WERI-Rb-1 (cell line): ENCODE measurements at regions not wholly inside any gene's neighbourhood (a gene's known extent, or its start where the extent isn't known, plus 50 kb on each side); places are given as distances from the start of the nearest gene placed in this dataset.

Experiments used
- DNase-seq: peaks from one replicate; pipeline ENCODE4 v3.0.0-alpha.2; 2020
- H3K27ac ChIP-seq: fragments of 250-450 bp; sonication (Bioruptor Pico); 2 replicates; pipeline ENCODE4 v1.5.1; 2020; ENCODE audit warnings: mild to moderate bottlenecking, moderate library complexity
- H3K27me3 ChIP-seq: fragments of 250-450 bp; sonication (Bioruptor Pico); 2 replicates; pipeline ENCODE4 v1.5.1; 2021; ENCODE audit warnings: mild to moderate bottlenecking, low read depth, moderate library complexity; ENCODE audit not compliant: insufficient read depth, severe bottlenecking
- H3K36me3 ChIP-seq: fragments of 250-450 bp; sonication (Bioruptor Pico); 2 replicates; pipeline ENCODE4 v1.5.1; 2020; ENCODE audit warnings: mild to moderate bottlenecking, moderate library complexity
- H3K4me3 ChIP-seq: 2 replicates; pipeline ENCODE4 v1.5.1; 2011; ENCODE audit warnings: low read depth, mild to moderate bottlenecking, control low read depth, low read length
- H3K9me3 ChIP-seq: fragments of 250-450 bp; sonication (Bioruptor Pico); 2 replicates; pipeline ENCODE4 v1.5.1; 2021; ENCODE audit warnings: mild to moderate bottlenecking, moderate library complexity; ENCODE audit not compliant: severe bottlenecking
- TF ChIP-seq, protein P1 (sequence below): IDR thresholded peaks from 2 replicates; pipeline ENCODE4 v1.5.1; 2011; ENCODE audit warnings: low read depth, mild to moderate bottlenecking, control low read depth, inconsistent platforms, low read length

DNA sequence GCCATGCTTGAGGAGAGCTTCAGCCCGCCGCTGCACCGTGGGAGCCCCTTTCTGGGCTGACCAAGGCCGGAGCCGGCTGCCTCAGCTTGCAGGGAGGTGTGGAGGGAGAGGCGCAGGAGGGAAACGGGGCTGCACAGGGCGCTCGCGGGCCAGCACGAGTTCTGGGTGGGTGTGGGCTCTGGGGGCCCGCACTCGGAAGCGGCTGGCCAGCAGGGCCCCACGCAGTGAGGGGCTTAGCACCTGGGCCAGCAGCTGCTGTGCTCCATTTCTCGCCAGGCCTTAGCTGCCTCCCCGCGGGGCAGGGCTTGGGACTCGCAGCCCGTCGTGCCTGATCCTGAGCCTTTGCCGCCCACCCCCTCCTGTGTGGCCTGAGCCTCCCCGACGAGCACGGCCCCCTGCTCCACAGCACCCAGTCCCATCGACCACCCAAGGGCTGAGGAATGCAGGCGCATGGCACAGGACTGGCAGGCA lies 1554.0 kb downstream of the KCNT2 start:
- no peaks in the 10 kb centered on the region for H3K9me3 ChIP-seq
- DNase-seq = no peak
- no peaks in the 10 kb centered on the region for H3K36me3 ChIP-seq
- no peaks in the 10 kb centered on the region for H3K27me3 ChIP-seq
- TF ChIP-seq, protein P1, sequence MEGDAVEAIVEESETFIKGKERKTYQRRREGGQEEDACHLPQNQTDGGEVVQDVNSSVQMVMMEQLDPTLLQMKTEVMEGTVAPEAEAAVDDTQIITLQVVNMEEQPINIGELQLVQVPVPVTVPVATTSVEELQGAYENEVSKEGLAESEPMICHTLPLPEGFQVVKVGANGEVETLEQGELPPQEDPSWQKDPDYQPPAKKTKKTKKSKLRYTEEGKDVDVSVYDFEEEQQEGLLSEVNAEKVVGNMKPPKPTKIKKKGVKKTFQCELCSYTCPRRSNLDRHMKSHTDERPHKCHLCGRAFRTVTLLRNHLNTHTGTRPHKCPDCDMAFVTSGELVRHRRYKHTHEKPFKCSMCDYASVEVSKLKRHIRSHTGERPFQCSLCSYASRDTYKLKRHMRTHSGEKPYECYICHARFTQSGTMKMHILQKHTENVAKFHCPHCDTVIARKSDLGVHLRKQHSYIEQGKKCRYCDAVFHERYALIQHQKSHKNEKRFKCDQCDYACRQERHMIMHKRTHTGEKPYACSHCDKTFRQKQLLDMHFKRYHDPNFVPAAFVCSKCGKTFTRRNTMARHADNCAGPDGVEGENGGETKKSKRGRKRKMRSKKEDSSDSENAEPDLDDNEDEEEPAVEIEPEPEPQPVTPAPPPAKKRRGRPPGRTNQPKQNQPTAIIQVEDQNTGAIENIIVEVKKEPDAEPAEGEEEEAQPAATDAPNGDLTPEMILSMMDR = no peak
- no peak overlapping the region for H3K27ac ChIP-seq
- H3K4me3 ChIP-seq = no peak overlapping the region

DNA sequence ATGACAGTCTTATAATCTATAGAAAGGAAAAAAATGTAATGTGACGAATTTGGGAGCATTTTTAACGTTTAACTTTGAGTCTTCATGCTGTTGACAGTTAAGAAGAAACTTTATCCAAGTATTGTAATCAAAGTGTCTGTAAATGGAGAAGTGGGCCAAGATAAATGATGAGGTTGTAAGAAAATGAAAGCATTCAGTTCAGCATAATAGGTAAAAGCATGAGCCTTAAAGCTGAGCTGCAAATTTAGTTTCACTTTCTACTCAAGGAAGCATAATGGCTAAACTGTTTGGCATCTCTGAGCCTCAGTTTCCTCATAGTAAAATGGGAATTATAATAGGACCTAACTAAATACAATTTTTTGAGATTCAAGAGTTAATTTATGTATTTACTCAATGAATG lies 1554.8 kb downstream of the KCNT2 start:
- H3K27me3 ChIP-seq = no peaks in the 10 kb centered on the region
- H3K4me3 ChIP-seq = no peak overlapping the region
- H3K36me3 ChIP-seq = no peaks in the 10 kb centered on the region
- DNase-seq = no peak
- TF ChIP-seq, protein P1 = no peak
- no peak overlapping the region for H3K27ac ChIP-seq
- no peaks in the 10 kb centered on the region for H3K9me3 ChIP-seq

DNA sequence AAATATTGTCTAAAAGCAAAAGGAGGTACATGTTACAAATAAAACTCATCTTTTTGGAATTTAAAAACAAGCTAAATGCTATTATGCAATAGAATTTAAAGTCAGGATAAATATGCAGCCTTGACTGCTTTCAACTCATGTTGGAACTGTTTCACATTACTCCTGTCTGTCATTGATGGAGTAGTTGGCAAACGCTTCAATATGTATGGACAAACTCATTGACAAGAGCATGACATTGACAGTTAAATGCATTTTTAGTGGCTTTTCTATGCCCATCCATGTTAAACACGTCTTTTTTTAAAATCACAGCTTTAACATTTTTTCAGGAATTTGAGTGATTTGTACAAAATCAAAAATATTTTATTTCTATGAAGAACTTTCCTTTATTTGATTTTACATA lies 1560.5 kb downstream of the KCNT2 start:
- no peak for DNase-seq
- Histone ChIP-seq H3K27me3 (no peaks in the 10 kb centered on the region), H3K27ac (no peak overlapping the region), H3K9me3 (no peaks in the 10 kb centered on the region), H3K36me3 (no peaks in the 10 kb centered on the region), H3K4me3 (no peak overlapping the region)
- TF ChIP-seq, protein P1 = no peak

DNA sequence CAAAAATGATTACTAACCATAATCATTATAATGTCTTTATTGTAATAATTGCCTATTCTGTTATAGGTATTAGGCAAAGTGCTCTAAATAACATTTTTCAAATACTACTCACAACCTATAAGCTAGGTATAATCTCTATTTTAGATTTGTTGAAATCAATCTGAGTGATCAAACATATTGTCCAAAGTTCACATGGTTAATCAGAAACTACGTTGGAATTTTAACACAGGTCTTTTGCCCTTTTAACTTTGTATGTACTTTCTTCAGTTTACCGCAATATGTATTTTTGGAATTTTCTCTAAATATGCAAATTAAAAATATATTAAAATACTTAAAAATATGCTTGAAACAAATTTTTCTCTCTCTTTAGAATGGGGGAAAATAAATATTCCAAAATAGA lies 1563.2 kb downstream of the KCNT2 start:
- TF ChIP-seq, protein P1 = no peak
- H3K27me3 ChIP-seq = no peaks in the 10 kb centered on the region
- DNase-seq = no peak
- no peak overlapping the region for H3K27ac ChIP-seq
- no peaks in the 10 kb centered on the region for H3K9me3 ChIP-seq
- H3K4me3 ChIP-seq = no peak overlapping the region
- H3K36me3 ChIP-seq = no peaks in the 10 kb centered on the region

DNA sequence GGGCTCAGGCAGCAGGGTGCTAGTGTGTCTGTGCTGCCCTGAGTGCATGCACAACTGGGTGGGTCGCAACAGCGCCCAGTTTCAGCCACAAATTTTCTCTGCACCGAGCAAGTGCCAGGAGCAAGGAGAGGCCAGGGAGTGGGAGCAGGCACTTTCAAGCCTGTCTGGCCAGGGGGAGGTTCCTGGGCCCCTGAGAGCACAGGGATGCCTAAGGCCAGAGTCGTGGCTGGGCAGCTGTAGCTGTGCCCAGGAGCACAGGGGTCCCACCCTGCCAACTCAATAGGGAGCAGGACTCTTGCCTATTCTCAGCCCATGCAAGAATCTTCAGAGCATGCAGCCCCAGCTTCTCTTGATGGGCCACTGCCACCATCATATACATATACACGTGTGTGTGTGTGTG lies 1577.4 kb downstream of the KCNT2 start:
- Histone ChIP-seq H3K4me3 (no peak overlapping the region), H3K27ac (no peak overlapping the region), H3K27me3 (no peaks in the 10 kb centered on the region), H3K9me3 (peaks cover 11% of the 10 kb centered on the region), H3K36me3 (no peaks in the 10 kb centered on the region)
- TF ChIP-seq, protein P1 = no peak
- no peak for DNase-seq

DNA sequence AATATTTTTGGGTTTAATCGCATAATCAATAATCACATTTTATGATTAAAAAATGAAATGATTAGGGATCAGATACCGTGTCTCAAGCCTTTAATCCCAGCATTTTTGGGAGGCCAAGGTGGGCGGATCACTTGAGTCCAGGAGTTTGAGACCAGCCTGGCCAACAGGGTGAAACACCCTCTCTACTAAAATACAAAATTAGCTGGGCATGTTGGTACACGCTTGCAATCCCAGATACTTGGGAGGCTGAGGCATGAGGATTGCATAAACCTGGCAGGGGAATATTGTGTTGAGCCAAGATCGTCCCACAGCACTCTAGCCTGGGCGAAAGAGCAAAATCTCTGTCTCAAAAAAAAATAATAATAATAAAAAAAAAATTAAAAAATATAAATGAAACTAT lies 1581.4 kb downstream of the KCNT2 start:
- no peak for DNase-seq
- Histone ChIP-seq H3K27me3 (no peaks in the 10 kb centered on the region), H3K4me3 (no peak overlapping the region), H3K36me3 (no peaks in the 10 kb centered on the region), H3K27ac (no peak overlapping the region), H3K9me3 (peaks cover 11% of the 10 kb centered on the region)
- TF ChIP-seq, protein P1 = no peak
